ENCODE measurements at regions not wholly inside any gene's neighbourhood (a gene's known extent, or its start where the extent isn't known, plus 50 kb on each side); places are given as distances from the start of the nearest gene placed in this dataset.

DNA sequence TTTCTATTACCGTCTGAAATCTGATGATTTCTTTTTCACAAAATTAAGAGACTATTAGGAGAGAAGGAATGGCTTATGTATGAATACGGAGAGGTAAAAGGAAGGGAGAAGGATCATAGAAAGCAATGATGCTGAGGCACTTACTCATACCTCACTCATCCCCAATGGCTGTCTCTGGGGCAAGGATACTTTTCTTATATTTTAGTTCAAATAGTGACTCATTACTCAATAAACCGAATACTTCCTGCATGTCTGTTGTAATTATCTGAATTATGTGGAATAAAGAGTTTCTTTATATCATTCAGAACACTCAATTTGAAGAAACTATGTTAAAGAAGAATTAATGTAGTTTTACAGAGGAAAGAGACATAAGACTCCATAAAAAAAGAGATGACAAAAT, 284.5 kb upstream of the NUDT12 start:
- Histone ChIP-seq H3K9me3 (no peaks in the 10 kb centered on the region), H3K4me1 (ENCODE audit: control insufficient read depth in 1 of 2, insufficient read depth in 1 of 2, low read depth in 1 of 2, low read length in 1 of 2) (no peaks in the 10 kb centered on the region), H3K4me3 (ENCODE audit: low read depth in 1 of 2, low read length in 1 of 2) (no peak overlapping the region), H3K27ac (no peak overlapping the region), H3K27me3 (no peaks in the 10 kb centered on the region), H3K36me3 (no peaks in the 10 kb centered on the region)
- TF ChIP-seq, protein P1, sequence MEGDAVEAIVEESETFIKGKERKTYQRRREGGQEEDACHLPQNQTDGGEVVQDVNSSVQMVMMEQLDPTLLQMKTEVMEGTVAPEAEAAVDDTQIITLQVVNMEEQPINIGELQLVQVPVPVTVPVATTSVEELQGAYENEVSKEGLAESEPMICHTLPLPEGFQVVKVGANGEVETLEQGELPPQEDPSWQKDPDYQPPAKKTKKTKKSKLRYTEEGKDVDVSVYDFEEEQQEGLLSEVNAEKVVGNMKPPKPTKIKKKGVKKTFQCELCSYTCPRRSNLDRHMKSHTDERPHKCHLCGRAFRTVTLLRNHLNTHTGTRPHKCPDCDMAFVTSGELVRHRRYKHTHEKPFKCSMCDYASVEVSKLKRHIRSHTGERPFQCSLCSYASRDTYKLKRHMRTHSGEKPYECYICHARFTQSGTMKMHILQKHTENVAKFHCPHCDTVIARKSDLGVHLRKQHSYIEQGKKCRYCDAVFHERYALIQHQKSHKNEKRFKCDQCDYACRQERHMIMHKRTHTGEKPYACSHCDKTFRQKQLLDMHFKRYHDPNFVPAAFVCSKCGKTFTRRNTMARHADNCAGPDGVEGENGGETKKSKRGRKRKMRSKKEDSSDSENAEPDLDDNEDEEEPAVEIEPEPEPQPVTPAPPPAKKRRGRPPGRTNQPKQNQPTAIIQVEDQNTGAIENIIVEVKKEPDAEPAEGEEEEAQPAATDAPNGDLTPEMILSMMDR (IDR thresholded peaks at IDR 0.05): no peak

DNA sequence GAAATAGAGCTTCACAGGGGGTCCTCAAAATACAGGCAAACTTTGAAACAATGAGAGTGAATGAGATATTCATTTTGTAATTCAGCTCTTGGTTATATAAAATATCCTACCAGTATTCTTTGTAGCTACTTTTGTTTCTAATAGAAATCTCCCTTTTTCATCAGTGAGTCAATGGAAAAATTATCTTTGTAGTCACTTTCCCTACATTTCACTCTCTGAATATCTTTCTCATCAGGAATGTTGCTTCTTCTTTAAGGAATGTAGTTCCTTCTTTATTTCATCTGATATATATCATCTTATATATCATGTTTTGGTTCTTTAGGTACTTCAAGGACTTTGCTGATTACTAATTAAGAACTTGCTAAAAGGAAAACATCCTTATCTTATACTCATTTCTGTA, 280.3 kb upstream of the NUDT12 start:
- no peak overlapping the region for H3K27ac ChIP-seq
- H3K4me1 ChIP-seq (ENCODE audit: control insufficient read depth in 1 of 2, insufficient read depth in 1 of 2, low read depth in 1 of 2, low read length in 1 of 2): no peaks in the 10 kb centered on the region
- H3K9me3 ChIP-seq: no peaks in the 10 kb centered on the region
- no peak overlapping the region for H3K4me3 ChIP-seq (ENCODE audit: low read depth in 1 of 2, low read length in 1 of 2)
- H3K36me3 ChIP-seq: no peaks in the 10 kb centered on the region
- H3K27me3 ChIP-seq: no peaks in the 10 kb centered on the region
- TF ChIP-seq, protein P1 (IDR thresholded peaks at IDR 0.05): no peak

DNA sequence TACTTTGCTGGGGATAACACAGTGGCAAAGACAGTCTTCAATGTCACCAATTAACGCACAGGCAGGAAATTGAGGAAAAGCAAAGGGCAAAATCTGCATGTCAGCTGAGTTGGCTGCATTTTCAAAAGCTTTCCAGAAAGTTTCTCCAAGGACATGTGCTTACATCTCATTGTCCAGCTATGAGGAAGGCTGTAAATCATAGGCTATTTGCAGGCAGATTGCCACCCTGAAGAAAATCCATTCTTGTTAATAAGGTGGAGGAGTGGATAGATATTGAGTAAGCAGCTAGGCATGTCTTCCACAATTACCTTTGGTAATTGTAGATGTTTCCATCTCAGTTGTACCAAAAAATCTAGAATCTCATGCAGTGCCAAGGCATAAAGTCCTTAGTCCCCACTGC, 278.0 kb upstream of the NUDT12 start:
- TF ChIP-seq, protein P1 (IDR thresholded peaks at IDR 0.05): no peak
- no peak overlapping the region for H3K27ac ChIP-seq
- no peaks in the 10 kb centered on the region for H3K4me1 ChIP-seq (ENCODE audit: control insufficient read depth in 1 of 2, insufficient read depth in 1 of 2, low read depth in 1 of 2, low read length in 1 of 2)
- H3K36me3 ChIP-seq: no peaks in the 10 kb centered on the region
- no peaks in the 10 kb centered on the region for H3K9me3 ChIP-seq
- no peak overlapping the region for H3K4me3 ChIP-seq (ENCODE audit: low read depth in 1 of 2, low read length in 1 of 2)
- H3K27me3 ChIP-seq: no peaks in the 10 kb centered on the region

DNA sequence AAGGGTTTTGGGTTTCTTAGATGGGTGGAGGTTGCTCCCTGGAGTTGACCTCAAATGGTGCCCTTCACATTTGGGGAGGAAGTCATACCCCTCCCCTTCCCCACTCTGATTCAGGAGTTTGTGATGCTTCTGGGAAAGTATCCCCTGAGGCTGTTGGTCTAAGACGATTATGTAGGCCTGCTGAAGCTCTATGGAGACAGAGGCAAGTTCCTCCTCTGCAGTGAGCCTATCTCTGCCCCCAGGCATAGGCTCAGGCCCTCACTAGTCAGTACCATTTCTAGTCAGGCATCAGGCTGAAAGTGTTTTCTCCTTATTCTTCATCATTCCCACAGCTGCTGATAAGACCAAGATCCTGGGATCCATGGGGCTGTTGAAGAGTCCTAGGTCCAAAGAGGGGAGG, 271.6 kb upstream of the NUDT12 start:
- Histone ChIP-seq H3K27ac (no peak overlapping the region), H3K36me3 (no peaks in the 10 kb centered on the region), H3K4me3 (ENCODE audit: low read depth in 1 of 2, low read length in 1 of 2) (no peak overlapping the region), H3K27me3 (no peaks in the 10 kb centered on the region), H3K4me1 (ENCODE audit: control insufficient read depth in 1 of 2, insufficient read depth in 1 of 2, low read depth in 1 of 2, low read length in 1 of 2) (no peaks in the 10 kb centered on the region), H3K9me3 (no peaks in the 10 kb centered on the region)
- TF ChIP-seq, protein P1 (IDR thresholded peaks at IDR 0.05): no peak

DNA sequence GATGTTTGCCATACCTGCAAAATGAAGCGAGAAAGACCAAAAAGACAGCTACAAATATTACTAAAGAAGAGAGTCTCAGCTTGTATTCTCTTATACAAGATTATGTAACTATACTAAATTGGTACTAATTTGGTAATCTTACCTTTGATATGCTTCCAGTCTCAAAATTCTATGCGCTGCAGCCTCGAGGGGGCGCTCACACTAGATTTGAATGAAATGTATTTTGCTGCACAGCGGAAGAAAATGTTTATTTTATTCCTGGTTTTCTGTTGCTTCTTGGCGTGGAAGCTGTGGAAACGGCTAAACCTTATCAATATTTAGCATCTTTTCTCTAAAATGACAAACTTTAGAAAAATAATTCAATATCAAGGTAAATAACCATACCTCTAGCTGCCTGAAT, 267.0 kb upstream of the NUDT12 start:
- Histone ChIP-seq H3K4me1 (ENCODE audit: control insufficient read depth in 1 of 2, insufficient read depth in 1 of 2, low read depth in 1 of 2, low read length in 1 of 2) (no peaks in the 10 kb centered on the region), H3K9me3 (no peaks in the 10 kb centered on the region), H3K27me3 (no peaks in the 10 kb centered on the region), H3K27ac (no peak overlapping the region), H3K36me3 (no peaks in the 10 kb centered on the region), H3K4me3 (ENCODE audit: low read depth in 1 of 2, low read length in 1 of 2) (no peak overlapping the region)
- TF ChIP-seq, protein P1 (IDR thresholded peaks at IDR 0.05): no peak

DNA sequence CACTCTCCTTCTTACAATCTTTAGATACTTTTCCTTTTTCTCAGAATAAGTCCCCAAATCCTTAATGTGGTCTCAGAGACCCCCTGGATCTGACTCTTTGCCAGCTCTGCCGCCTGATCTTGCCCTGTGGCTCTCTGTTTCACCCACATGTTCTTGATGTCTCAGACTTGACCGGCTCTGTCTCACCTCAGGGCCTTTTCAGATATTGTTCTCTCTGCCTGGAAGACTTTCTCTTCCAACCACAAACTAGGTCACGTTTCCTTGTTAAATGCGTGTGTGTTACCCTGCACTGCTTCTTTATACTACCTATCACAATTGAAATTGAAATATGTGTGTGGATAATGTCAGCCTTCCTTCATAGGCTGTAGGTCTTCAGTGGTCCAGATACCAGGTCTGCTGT, 265.4 kb upstream of the NUDT12 start:
- Histone ChIP-seq H3K27me3 (no peaks in the 10 kb centered on the region), H3K27ac (no peak overlapping the region), H3K4me1 (ENCODE audit: control insufficient read depth in 1 of 2, insufficient read depth in 1 of 2, low read depth in 1 of 2, low read length in 1 of 2) (no peaks in the 10 kb centered on the region), H3K36me3 (no peaks in the 10 kb centered on the region), H3K9me3 (no peaks in the 10 kb centered on the region), H3K4me3 (ENCODE audit: low read depth in 1 of 2, low read length in 1 of 2) (no peak overlapping the region)
- TF ChIP-seq, protein P1 (IDR thresholded peaks at IDR 0.05): no peak

All from neutrophil (primary cell).